ENCODE measurements at regions not wholly inside any gene's neighbourhood (a gene's known extent, or its start where the extent isn't known, plus 50 kb on each side); places are given as distances from the start of the nearest gene placed in this dataset.

- TF ChIP-seq CTCF (IDR thresholded peaks at IDR 0.05; ENCODE audit: low read depth, low read length, missing input control) (no peak), ATF3 (IDR thresholded peaks at IDR 0.05) (no peak)
These were observed 192.6 kb downstream of the CBLN1 start (continued) for GRCh38 chr16:49089039-49089438.

GRCh38 chr16:49085686-49086085 is 196.0 kb downstream of the CBLN1 start:
- Histone ChIP-seq H3K27ac (ENCODE audit: low read depth in 1 of 2, low read length in 2 of 2) (no peak overlapping the region), H3K27me3 (ENCODE audit: control insufficient read depth in 4 of 4, insufficient read depth in 4 of 4, low read length in 3 of 4) (peaks cover 0 to 2% (median 0%) of the 10 kb centered on the region in 4 donors), H3K9ac (ENCODE audit: low read depth in 1 of 2, low read length in 2 of 2) (no peak overlapping the region), H3K36me3 (ENCODE audit: control insufficient read depth in 4 of 4, insufficient read depth in 3 of 4, low read depth in 1 of 4, low read length in 3 of 4) (no peaks in the 10 kb centered on the region), H3K4me3 (ENCODE audit: low read depth in 1 of 3, low read length in 3 of 3) (no peak overlapping the region), H3K4me1 (ENCODE audit: control insufficient read depth in 4 of 4, insufficient read depth in 4 of 4, low read length in 3 of 4) (no peaks in the 10 kb centered on the region), H3K9me3 (ENCODE audit: control insufficient read depth in 4 of 4, low read length in 3 of 4) (peaks cover 0 to 15% (median 6%) of the 10 kb centered on the region in 4 donors)
- DNase-seq (ENCODE audit: low spot score), result no peak
- 86% methylated on average over 2 of the region's 2 CpGs for WGBS
- no peak for TF ChIP-seq YY1 (IDR thresholded peaks at IDR 0.05)
- TF ChIP-seq RXRA (IDR thresholded peaks at IDR 0.05), result no peak
- TF ChIP-seq SP1 (IDR thresholded peaks at IDR 0.05), result no peak
- no peak for TF ChIP-seq REST (IDR thresholded peaks at IDR 0.05)
- TF ChIP-seq ATF3 (IDR thresholded peaks at IDR 0.05), result no peak
- no peak for TF ChIP-seq FOXA1 (IDR thresholded peaks at IDR 0.05)
- TF ChIP-seq GABPA (IDR thresholded peaks at IDR 0.05 in 1 of 2, conservative IDR thresholded peaks at IDR 0.05 in 1 of 2), result no peak
- no peak for TF ChIP-seq HNF4G (IDR thresholded peaks at IDR 0.05)
- TF ChIP-seq JUND (IDR thresholded peaks at IDR 0.05), result no peak
- no peak for TF ChIP-seq NR2F2 (IDR thresholded peaks at IDR 0.05)
- no peak for TF ChIP-seq EGR1 (IDR thresholded peaks at IDR 0.05; ENCODE audit: low read depth in 2 of 2)
- TF ChIP-seq FOXA2 (IDR thresholded peaks at IDR 0.05), result no peak
- TF ChIP-seq RAD21 (IDR thresholded peaks at IDR 0.05), result no peak
- TF ChIP-seq TAF1 (conservative IDR thresholded peaks at IDR 0.05), result no peak
- TF ChIP-seq CTCF (IDR thresholded peaks at IDR 0.05; ENCODE audit: low read depth, low read length, missing input control), result no peak
